HepG2 (cell line): ENCODE measurements at regions not wholly inside any gene's neighbourhood (a gene's known extent, or its start where the extent isn't known, plus 50 kb on each side); places are given as distances from the start of the nearest gene placed in this dataset.

Source experiments
- ARNTL ChIP-seq: sonication (generic); formaldehyde crosslinking; IDR thresholded peaks from 2 replicates; pipeline ENCODE4 v1.4.0; 2020; ENCODE audit warnings: mild to moderate bottlenecking, missing genetic modification reagents
- BHLHE40 ChIP-seq: IDR thresholded peaks from 2 replicates; pipeline ENCODE4 v1.6.1; 2011; ENCODE audit warnings: low read length, improper control_type of control experiment
- ELF1 ChIP-seq: sonication (generic); formaldehyde crosslinking; IDR thresholded peaks from 2 replicates; pipeline ENCODE4 v1.4.0; 2020; ENCODE audit warnings: missing genetic modification reagents
- IRF2 ChIP-seq: IDR thresholded peaks from 2 replicates; pipeline ENCODE4 v1.6.1; 2018; ENCODE audit warnings: missing genetic modification reagents, missing compliant biosample characterization
- KAT2B ChIP-seq: fragments of 150-350 bp; IDR thresholded peaks from 2 replicates; pipeline ENCODE4 v1.6.1; 2014; ENCODE audit warnings: low read depth, low read length, borderline replicate concordance
- KLF15 ChIP-seq: sonication (generic); formaldehyde crosslinking; IDR thresholded peaks from 2 replicates; pipeline ENCODE4 v1.8.1; 2023; ENCODE audit warnings: borderline replicate concordance, mild to moderate bottlenecking, inconsistent platforms, missing genetic modification reagents, mixed read lengths
- SMAD3 ChIP-seq: sonication (generic); formaldehyde crosslinking; IDR thresholded peaks from 2 replicates; pipeline ENCODE4 v1.4.0; 2020; ENCODE audit warnings: missing genetic modification reagents
- TF ChIP-seq, protein P1 (sequence below): sonication (generic); formaldehyde crosslinking; IDR thresholded peaks from 2 replicates; pipeline ENCODE4 v1.4.0; 2020; ENCODE audit warnings: missing genetic modification reagents, borderline replicate concordance
- TF ChIP-seq, protein P2 (sequence below): sonication (generic); formaldehyde crosslinking; IDR thresholded peaks from 2 replicates; pipeline ENCODE4 v1.5.0; 2020; ENCODE audit warnings: mild to moderate bottlenecking, missing genetic modification reagents, moderate library complexity

DNA sequence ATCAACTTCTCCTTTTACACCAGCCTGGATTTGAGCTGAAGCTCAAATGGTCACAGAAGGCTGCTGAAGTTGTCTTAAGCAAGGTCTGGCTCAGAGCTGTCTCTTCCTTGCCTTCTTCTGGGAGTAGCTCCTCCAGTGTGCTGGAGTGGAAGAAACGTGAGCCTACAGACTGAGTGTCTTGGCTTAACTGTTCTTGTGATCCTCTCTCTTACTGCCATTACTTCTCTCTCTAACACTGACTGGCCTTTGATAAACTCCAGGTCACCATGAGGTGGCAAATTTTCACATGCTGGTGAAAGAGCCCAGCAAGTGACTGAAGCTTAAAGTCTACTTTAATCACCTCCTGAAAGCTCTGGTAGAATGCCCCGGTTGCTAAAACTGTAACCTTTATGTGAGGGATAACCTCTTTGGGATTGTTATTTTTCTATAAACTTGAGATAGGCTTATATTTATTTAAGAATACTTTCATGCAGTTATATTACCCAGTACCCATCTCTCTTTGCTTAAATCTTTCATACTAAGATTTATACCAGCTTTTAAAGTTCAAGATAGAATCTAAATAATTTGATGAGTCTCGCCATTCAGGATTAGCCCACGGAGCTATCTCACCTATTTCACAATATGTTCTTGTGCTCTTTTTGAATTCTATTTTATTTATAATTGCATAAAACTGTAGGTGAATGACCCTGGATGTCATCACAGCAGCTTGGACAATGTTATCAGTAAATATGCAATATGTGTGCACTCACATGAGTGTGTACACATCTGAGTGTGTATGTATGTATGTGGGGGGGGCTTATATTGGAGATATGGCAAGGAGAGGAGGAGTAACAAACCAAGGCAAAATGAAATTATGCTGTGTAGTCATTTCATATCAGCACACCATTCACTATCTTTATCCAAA is 924.0 kb downstream of the LTN1 start:
- TF ChIP-seq KAT2B (no peak), KLF15 (CRISPR knock-in tag) (no peak), ARNTL (CRISPR knock-in tag) (no peak), BHLHE40 (no peak), IRF2 (CRISPR knock-in tag) (no peak), ELF1 (no peak), SMAD3 (CRISPR knock-in tag) (no peak)
- TF ChIP-seq, protein P1, sequence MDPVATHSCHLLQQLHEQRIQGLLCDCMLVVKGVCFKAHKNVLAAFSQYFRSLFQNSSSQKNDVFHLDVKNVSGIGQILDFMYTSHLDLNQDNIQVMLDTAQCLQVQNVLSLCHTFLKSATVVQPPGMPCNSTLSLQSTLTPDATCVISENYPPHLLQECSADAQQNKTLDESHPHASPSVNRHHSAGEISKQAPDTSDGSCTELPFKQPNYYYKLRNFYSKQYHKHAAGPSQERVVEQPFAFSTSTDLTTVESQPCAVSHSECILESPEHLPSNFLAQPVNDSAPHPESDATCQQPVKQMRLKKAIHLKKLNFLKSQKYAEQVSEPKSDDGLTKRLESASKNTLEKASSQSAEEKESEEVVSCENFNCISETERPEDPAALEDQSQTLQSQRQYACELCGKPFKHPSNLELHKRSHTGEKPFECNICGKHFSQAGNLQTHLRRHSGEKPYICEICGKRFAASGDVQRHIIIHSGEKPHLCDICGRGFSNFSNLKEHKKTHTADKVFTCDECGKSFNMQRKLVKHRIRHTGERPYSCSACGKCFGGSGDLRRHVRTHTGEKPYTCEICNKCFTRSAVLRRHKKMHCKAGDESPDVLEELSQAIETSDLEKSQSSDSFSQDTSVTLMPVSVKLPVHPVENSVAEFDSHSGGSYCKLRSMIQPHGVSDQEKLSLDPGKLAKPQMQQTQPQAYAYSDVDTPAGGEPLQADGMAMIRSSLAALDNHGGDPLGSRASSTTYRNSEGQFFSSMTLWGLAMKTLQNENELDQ (CRISPR knock-in tag) = no peak
- TF ChIP-seq, protein P2, sequence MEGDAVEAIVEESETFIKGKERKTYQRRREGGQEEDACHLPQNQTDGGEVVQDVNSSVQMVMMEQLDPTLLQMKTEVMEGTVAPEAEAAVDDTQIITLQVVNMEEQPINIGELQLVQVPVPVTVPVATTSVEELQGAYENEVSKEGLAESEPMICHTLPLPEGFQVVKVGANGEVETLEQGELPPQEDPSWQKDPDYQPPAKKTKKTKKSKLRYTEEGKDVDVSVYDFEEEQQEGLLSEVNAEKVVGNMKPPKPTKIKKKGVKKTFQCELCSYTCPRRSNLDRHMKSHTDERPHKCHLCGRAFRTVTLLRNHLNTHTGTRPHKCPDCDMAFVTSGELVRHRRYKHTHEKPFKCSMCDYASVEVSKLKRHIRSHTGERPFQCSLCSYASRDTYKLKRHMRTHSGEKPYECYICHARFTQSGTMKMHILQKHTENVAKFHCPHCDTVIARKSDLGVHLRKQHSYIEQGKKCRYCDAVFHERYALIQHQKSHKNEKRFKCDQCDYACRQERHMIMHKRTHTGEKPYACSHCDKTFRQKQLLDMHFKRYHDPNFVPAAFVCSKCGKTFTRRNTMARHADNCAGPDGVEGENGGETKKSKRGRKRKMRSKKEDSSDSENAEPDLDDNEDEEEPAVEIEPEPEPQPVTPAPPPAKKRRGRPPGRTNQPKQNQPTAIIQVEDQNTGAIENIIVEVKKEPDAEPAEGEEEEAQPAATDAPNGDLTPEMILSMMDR (CRISPR knock-in tag) = no peak
